ENCODE measurements at regions not wholly inside any gene's neighbourhood (a gene's known extent, or its start where the extent isn't known, plus 50 kb on each side); places are given as distances from the start of the nearest gene placed in this dataset.

- TF ChIP-seq POLR2AphosphoS5 (IDR thresholded peaks at IDR 0.05; ENCODE audit: low read depth, low read length), result no peak
- no peak for TF ChIP-seq POLR2A (IDR thresholded peaks at IDR 0.05; ENCODE audit: low read depth, low read length)
Measured at GRCh38 chr12:90280564-90281058, 572.0 kb upstream of the ATP2B1 start.
